ENCODE measurements at regions not wholly inside any gene's neighbourhood (a gene's known extent, or its start where the extent isn't known, plus 50 kb on each side); places are given as distances from the start of the nearest gene placed in this dataset.

DNA sequence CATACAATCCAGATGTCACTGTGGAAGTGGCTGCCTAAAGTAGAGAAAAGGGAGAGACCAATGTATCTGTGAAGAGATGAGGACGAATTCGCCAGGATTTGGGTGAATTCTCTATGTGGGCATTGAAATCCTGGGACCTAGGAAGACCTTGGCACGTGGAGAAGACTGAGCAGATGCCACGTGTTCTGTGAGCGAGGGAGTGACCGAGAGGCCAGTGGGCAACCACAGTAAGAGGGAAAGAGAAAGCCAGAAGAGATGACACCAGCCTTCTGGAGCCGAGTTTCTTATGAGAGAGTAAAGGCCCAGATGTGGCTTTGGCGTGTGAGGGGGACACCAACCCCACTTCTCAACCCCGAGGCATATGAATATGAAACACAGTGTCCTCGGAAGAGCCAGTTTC is 228.1 kb downstream of the BUD13 start:
- TF ChIP-seq, protein P1, sequence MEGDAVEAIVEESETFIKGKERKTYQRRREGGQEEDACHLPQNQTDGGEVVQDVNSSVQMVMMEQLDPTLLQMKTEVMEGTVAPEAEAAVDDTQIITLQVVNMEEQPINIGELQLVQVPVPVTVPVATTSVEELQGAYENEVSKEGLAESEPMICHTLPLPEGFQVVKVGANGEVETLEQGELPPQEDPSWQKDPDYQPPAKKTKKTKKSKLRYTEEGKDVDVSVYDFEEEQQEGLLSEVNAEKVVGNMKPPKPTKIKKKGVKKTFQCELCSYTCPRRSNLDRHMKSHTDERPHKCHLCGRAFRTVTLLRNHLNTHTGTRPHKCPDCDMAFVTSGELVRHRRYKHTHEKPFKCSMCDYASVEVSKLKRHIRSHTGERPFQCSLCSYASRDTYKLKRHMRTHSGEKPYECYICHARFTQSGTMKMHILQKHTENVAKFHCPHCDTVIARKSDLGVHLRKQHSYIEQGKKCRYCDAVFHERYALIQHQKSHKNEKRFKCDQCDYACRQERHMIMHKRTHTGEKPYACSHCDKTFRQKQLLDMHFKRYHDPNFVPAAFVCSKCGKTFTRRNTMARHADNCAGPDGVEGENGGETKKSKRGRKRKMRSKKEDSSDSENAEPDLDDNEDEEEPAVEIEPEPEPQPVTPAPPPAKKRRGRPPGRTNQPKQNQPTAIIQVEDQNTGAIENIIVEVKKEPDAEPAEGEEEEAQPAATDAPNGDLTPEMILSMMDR (IDR thresholded peaks at IDR 0.05) = no peak
- TF ChIP-seq ZFX (IDR thresholded peaks at IDR 0.05; ENCODE audit: borderline replicate concordance) = no peak

All from 22Rv1 (cell line).